ENCODE measurements at regions not wholly inside any gene's neighbourhood (a gene's known extent, or its start where the extent isn't known, plus 50 kb on each side); places are given as distances from the start of the nearest gene placed in this dataset.
A peak's percentile ranks its signal among the peaks of the same experiment; 100 is the strongest.

DNA sequence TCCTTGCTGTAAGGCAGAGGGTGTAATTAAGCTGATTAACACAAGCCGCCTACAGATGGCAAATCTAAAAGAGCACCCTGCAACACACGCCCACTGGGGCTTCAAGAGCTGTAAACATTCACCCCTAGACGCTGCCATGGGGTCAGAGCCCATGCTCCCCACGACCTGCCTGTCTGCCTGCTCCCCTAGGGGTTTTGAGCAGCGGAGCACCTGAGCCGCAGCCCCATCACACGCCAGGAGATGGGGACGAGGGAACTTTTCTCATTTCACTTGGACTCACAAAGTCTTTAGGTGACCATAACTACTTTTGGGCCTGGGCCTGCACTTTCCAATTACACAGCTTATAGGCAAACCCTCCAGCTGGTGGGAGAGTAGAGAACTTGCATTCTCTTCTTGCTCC is 99.0 kb upstream of the SOX4 start:
- Histone ChIP-seq H3K79me2 (ENCODE audit: insufficient read depth, low read length) (no peaks in the 10 kb centered on the region), H3K4me2 (ENCODE audit: low read length) (no peak overlapping the region), H2AFZ (ENCODE audit: low read depth, low read length) (no peak overlapping the region), H3K4me1 (ENCODE audit: insufficient read depth, low read length) (no peaks in the 10 kb centered on the region), H4K20me1 (ENCODE audit: insufficient read depth, low read length) (no peaks in the 10 kb centered on the region), H3K27me3 (ENCODE audit: insufficient read depth, low read length) (no peaks in the 10 kb centered on the region), H3K27ac (ENCODE audit: low read depth, low read length) (no peak overlapping the region), H3K9me3 (ENCODE audit: insufficient read depth, low read depth, low read length) (no peaks in the 10 kb centered on the region), H3K36me3 (ENCODE audit: insufficient read depth, low read length) (no peaks in the 10 kb centered on the region), H3K9ac (ENCODE audit: low read length) (no peak overlapping the region), H3K4me3 (ENCODE audit: insufficient read depth, low read depth, low read length) (no peak overlapping the region)
- Mint-ChIP-seq H3K27me3 (ENCODE audit: low read depth, unreplicated experiment) (no peaks in the 10 kb centered on the region), H3K9me3 (ENCODE audit: unreplicated experiment) (peaks cover 5% of the 10 kb centered on the region), H3K4me1 (ENCODE audit: low read depth, unreplicated experiment) (no peaks in the 10 kb centered on the region), H3K27ac (ENCODE audit: unreplicated experiment) (peak overlapping the region; percentile 34), H3K4me3 (ENCODE audit: unreplicated experiment) (no peak overlapping the region), H3K36me3 (ENCODE audit: low read depth, unreplicated experiment) (no peaks in the 10 kb centered on the region)
- DNase-seq (ENCODE audit: low read depth), result no peak
- no peak for FAIRE-seq
- no peak for TF ChIP-seq EZH2 (IDR thresholded peaks at IDR 0.05; ENCODE audit: insufficient read depth, low read length)
- TF ChIP-seq, protein P1, sequence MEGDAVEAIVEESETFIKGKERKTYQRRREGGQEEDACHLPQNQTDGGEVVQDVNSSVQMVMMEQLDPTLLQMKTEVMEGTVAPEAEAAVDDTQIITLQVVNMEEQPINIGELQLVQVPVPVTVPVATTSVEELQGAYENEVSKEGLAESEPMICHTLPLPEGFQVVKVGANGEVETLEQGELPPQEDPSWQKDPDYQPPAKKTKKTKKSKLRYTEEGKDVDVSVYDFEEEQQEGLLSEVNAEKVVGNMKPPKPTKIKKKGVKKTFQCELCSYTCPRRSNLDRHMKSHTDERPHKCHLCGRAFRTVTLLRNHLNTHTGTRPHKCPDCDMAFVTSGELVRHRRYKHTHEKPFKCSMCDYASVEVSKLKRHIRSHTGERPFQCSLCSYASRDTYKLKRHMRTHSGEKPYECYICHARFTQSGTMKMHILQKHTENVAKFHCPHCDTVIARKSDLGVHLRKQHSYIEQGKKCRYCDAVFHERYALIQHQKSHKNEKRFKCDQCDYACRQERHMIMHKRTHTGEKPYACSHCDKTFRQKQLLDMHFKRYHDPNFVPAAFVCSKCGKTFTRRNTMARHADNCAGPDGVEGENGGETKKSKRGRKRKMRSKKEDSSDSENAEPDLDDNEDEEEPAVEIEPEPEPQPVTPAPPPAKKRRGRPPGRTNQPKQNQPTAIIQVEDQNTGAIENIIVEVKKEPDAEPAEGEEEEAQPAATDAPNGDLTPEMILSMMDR (IDR thresholded peaks at IDR 0.05; ENCODE audit: insufficient read depth, low read depth, low read length), result no peak

GRCh38 chr6:21496196-21496595 is 97.4 kb upstream of the SOX4 start:
- no peak overlapping the region for H3K27ac ChIP-seq (ENCODE audit: low read depth, low read length)
- Mint-ChIP-seq H3K4me3 (ENCODE audit: unreplicated experiment) (no peak overlapping the region), H3K4me1 (ENCODE audit: low read depth, unreplicated experiment) (no peaks in the 10 kb centered on the region), H3K27ac (ENCODE audit: unreplicated experiment) (no peak overlapping the region), H3K36me3 (ENCODE audit: low read depth, unreplicated experiment) (no peaks in the 10 kb centered on the region), H3K27me3 (ENCODE audit: low read depth, unreplicated experiment) (no peaks in the 10 kb centered on the region), H3K9me3 (ENCODE audit: unreplicated experiment) (peaks cover 5% of the 10 kb centered on the region)
- no peak for TF ChIP-seq EZH2 (IDR thresholded peaks at IDR 0.05; ENCODE audit: insufficient read depth, low read length)
- TF ChIP-seq, protein P1 (IDR thresholded peaks at IDR 0.05; ENCODE audit: insufficient read depth, low read depth, low read length), result no peak
- H3K79me2 ChIP-seq (ENCODE audit: insufficient read depth, low read length), result no peaks in the 10 kb centered on the region
- no peaks in the 10 kb centered on the region for H4K20me1 ChIP-seq (ENCODE audit: insufficient read depth, low read length)
- no peak overlapping the region for H2AFZ ChIP-seq (ENCODE audit: low read depth, low read length)
- H3K27me3 ChIP-seq (ENCODE audit: insufficient read depth, low read length), result no peaks in the 10 kb centered on the region
- H3K9ac ChIP-seq (ENCODE audit: low read length), result no peak overlapping the region
- H3K4me2 ChIP-seq (ENCODE audit: low read length), result no peak overlapping the region
- DNase-seq (ENCODE audit: low read depth) (no peak), FAIRE-seq (no peak)
- no peaks in the 10 kb centered on the region for H3K9me3 ChIP-seq (ENCODE audit: insufficient read depth, low read depth, low read length)
- H3K4me3 ChIP-seq (ENCODE audit: insufficient read depth, low read depth, low read length), result no peak overlapping the region
- no peaks in the 10 kb centered on the region for H3K4me1 ChIP-seq (ENCODE audit: insufficient read depth, low read length)
- no peaks in the 10 kb centered on the region for H3K36me3 ChIP-seq (ENCODE audit: insufficient read depth, low read length)

- TF ChIP-seq EZH2 (IDR thresholded peaks at IDR 0.05; ENCODE audit: insufficient read depth, low read length), result no peak
- TF ChIP-seq, protein P1 (IDR thresholded peaks at IDR 0.05; ENCODE audit: insufficient read depth, low read depth, low read length), result no peak
- no peak overlapping the region for H3K9ac ChIP-seq (ENCODE audit: low read length)
- no peak overlapping the region for H3K27ac ChIP-seq (ENCODE audit: low read depth, low read length)
- FAIRE-seq (no peak), DNase-seq (ENCODE audit: low read depth) (no peak)
- H2AFZ ChIP-seq (ENCODE audit: low read depth, low read length), result no peak overlapping the region
- Mint-ChIP-seq H3K4me1 (ENCODE audit: low read depth, unreplicated experiment) (no peaks in the 10 kb centered on the region), H3K36me3 (ENCODE audit: low read depth, unreplicated experiment) (no peaks in the 10 kb centered on the region), H3K9me3 (ENCODE audit: unreplicated experiment) (peaks cover 2% of the 10 kb centered on the region), H3K27me3 (ENCODE audit: low read depth, unreplicated experiment) (no peaks in the 10 kb centered on the region), H3K4me3 (ENCODE audit: unreplicated experiment) (no peak overlapping the region), H3K27ac (ENCODE audit: unreplicated experiment) (no peak overlapping the region)
- H4K20me1 ChIP-seq (ENCODE audit: insufficient read depth, low read length), result no peaks in the 10 kb centered on the region
- no peaks in the 10 kb centered on the region for H3K4me1 ChIP-seq (ENCODE audit: insufficient read depth, low read length)
- H3K36me3 ChIP-seq (ENCODE audit: insufficient read depth, low read length), result no peaks in the 10 kb centered on the region
- no peaks in the 10 kb centered on the region for H3K79me2 ChIP-seq (ENCODE audit: insufficient read depth, low read length)
- H3K27me3 ChIP-seq (ENCODE audit: insufficient read depth, low read length), result no peaks in the 10 kb centered on the region
- no peak overlapping the region for H3K4me3 ChIP-seq (ENCODE audit: insufficient read depth, low read depth, low read length)
- H3K4me2 ChIP-seq (ENCODE audit: low read length), result no peak overlapping the region
- no peaks in the 10 kb centered on the region for H3K9me3 ChIP-seq (ENCODE audit: insufficient read depth, low read depth, low read length)
Measured at GRCh38 chr6:21496706-21497105, 96.8 kb upstream of the SOX4 start.

All from astrocyte (in vitro differentiated cells and primary cell).